ENCODE measurements at regions not wholly inside any gene's neighbourhood (a gene's known extent, or its start where the extent isn't known, plus 50 kb on each side); places are given as distances from the start of the nearest gene placed in this dataset.

DNA sequence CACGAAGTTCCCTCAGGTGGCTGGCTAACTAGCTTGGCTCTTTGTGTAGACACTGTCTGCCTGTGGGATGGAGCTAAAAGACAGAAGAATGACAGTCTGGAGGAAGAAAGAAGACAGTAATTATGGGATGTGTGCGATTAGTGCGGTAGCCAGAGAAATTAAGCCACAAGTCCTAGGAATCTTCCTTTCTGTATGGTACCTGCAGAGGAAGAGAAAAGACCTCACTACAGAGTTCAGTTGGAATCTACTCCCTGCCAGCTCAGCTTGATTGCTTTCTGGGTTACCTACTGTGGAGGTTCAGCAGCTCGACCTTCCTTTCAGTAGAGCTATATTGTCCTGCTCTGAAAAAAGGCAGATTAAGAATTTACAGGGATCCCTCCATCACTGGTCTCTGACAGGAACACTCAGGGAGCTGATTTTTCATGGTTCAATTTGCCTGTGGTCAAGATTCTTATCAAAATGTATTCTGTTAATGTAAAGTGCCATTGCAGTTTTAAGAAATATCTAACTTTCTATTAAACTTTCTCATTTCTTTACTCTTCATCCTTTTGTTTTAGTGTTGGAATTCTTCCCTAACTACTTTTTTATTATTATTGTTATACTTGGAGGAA is 187.2 kb downstream of the CENPW start:
- Histone ChIP-seq H3K56ac (ENCODE audit: insufficient read length, low read depth, low read length) (no peak overlapping the region), H3K27me3 (ENCODE audit: insufficient read depth, low read length) (no peaks in the 10 kb centered on the region), H4K8ac (replicated peaks; ENCODE audit: insufficient read length, low read depth, low read length) (no peak overlapping the region)

More for the DNA sequence above, 187.2 kb downstream of the CENPW start:
- DNase-seq: no peak
- Histone ChIP-seq H2BK15ac (ENCODE audit: low read depth, low read length) (no peak overlapping the region), H3K23me2 (ENCODE audit: insufficient read length, low read depth, low read length, poor library complexity, severe bottlenecking) (no peaks in the 10 kb centered on the region), H3K23ac (ENCODE audit: insufficient read length, low read depth, low read length) (no peak overlapping the region), H3K79me2 (ENCODE audit: insufficient read depth, low read length) (no peaks in the 10 kb centered on the region), H3K9ac (ENCODE audit: extremely low read depth, insufficient read length, low read length) (no peak overlapping the region), H3K4me1 (ENCODE audit: insufficient read depth, low read length) (no peaks in the 10 kb centered on the region; the same call in 1 of the 2 replicates), H2BK20ac (ENCODE audit: low read depth, low read length, poor library complexity, severe bottlenecking) (no peak overlapping the region), H4K20me1 (ENCODE audit: control insufficient read depth, insufficient read depth, insufficient read length) (no peaks in the 10 kb centered on the region), H4K91ac (ENCODE audit: insufficient read length, low read depth, low read length) (no peak overlapping the region), H2BK12ac (ENCODE audit: insufficient read length, low read depth, low read length) (no peak overlapping the region), H2AK5ac (ENCODE audit: insufficient read length, low read length) (no peak overlapping the region), H3K18ac (ENCODE audit: insufficient read length, low read depth, low read length) (no peak overlapping the region), H2AFZ (ENCODE audit: low read length) (no peak overlapping the region), H4K5ac (ENCODE audit: insufficient read length, low read depth, low read length) (no peak overlapping the region), H2BK5ac (ENCODE audit: insufficient read length, low read length) (no peak overlapping the region), H3K79me1 (ENCODE audit: insufficient read depth, low read depth, low read length, poor library complexity, severe bottlenecking) (no peaks in the 10 kb centered on the region), H3K4me2 (ENCODE audit: insufficient read depth, insufficient read length, low read length) (no peak overlapping the region), H3T11ph (ENCODE audit: low read length) (no peak overlapping the region), H3K27ac (ENCODE audit: insufficient read length, low read depth, low read length) (no peak overlapping the region), H3K9me3 (ENCODE audit: control insufficient read depth, low read depth, low read length) (no peaks in the 10 kb centered on the region), H2BK120ac (ENCODE audit: low read depth, low read length, poor library complexity, severe bottlenecking) (no peak overlapping the region), H3K14ac (ENCODE audit: insufficient read depth, low read length) (no peak overlapping the region; the same call in 1 of the 2 replicates), H3K4ac (ENCODE audit: low read depth, low read length) (no peak overlapping the region)
- TF ChIP-seq, protein P1, sequence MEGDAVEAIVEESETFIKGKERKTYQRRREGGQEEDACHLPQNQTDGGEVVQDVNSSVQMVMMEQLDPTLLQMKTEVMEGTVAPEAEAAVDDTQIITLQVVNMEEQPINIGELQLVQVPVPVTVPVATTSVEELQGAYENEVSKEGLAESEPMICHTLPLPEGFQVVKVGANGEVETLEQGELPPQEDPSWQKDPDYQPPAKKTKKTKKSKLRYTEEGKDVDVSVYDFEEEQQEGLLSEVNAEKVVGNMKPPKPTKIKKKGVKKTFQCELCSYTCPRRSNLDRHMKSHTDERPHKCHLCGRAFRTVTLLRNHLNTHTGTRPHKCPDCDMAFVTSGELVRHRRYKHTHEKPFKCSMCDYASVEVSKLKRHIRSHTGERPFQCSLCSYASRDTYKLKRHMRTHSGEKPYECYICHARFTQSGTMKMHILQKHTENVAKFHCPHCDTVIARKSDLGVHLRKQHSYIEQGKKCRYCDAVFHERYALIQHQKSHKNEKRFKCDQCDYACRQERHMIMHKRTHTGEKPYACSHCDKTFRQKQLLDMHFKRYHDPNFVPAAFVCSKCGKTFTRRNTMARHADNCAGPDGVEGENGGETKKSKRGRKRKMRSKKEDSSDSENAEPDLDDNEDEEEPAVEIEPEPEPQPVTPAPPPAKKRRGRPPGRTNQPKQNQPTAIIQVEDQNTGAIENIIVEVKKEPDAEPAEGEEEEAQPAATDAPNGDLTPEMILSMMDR (conservative IDR thresholded peaks at IDR 0.05): no peak
- no CpG with 5 or more reads among the region's 4 CpGs for WGBS (ENCODE audit: extremely low coverage, insufficient read length, low lambda C conversion rate)
- Mint-ChIP-seq H3K4me3 (no peak overlapping the region), H3K9me3 (no peaks in the 10 kb centered on the region), H3K27me3 (ENCODE audit: low read depth) (no peaks in the 10 kb centered on the region), H3K4me1 (peaks cover 26 to 27% of the 10 kb centered on the region in 2 experiments), H3K36me3 (ENCODE audit: insufficient read depth in 1 of 3, low read depth in 3 of 3) (no peaks in the 10 kb centered on the region), H3K27ac (peak overlapping the region in 2 of 3 experiments; percentile 34 to 53; a peak in 2 of 7 replicates)

Measured in H9 (cell line).